Left ventricle myocardium inferior (tissue), 1 donor: ENCODE measurements at regions not wholly inside any gene's neighbourhood (a gene's known extent, or its start where the extent isn't known, plus 50 kb on each side); places are given as distances from the start of the nearest gene placed in this dataset.

Experiments used
- DNase-seq: peaks from one replicate; pipeline ENCODE4 v3.0.0-alpha.2; 2020
- H3K27ac ChIP-seq: fragments of 200-600 bp; replicated peaks from 2 replicates; pipeline ENCODE4 v1.8.0; 2021
- H3K27me3 ChIP-seq: fragments of 200-600 bp; 2 replicates; pipeline ENCODE4 v1.8.0; 2021; ENCODE audit warnings: low read depth
- H3K36me3 ChIP-seq: fragments of 200-600 bp; 2 replicates; pipeline ENCODE4 v1.8.0; 2021
- H3K4me1 ChIP-seq: fragments of 200-600 bp; 2 replicates; pipeline ENCODE4 v1.8.0; 2021
- H3K4me3 ChIP-seq: fragments of 200-600 bp; 2 replicates; pipeline ENCODE4 v1.8.0; 2021; ENCODE audit warnings: mild to moderate bottlenecking, moderate library complexity
- H3K9me3 ChIP-seq: fragments of 200-600 bp; replicated peaks from 2 replicates; pipeline ENCODE4 v1.8.0; 2021
- intact Hi-C: fragments of 100-400 bp; cut with micrococcal nuclease; formaldehyde crosslinking; loops from one replicate; pipeline ENCODE4 v1.11.0; 2022
- TF ChIP-seq, protein P1 (sequence below): fragments of 200-600 bp; IDR thresholded peaks from 2 replicates; pipeline ENCODE4 v1.8.0; 2021; ENCODE audit warnings: antibody characterized with exemption, mild to moderate bottlenecking, borderline replicate concordance
- donor health status: DM: no; HTN: yes; CAD: no; lungs with severe emphysema.

- H3K4me3 ChIP-seq: no peak overlapping the region
- TF ChIP-seq, protein P1, sequence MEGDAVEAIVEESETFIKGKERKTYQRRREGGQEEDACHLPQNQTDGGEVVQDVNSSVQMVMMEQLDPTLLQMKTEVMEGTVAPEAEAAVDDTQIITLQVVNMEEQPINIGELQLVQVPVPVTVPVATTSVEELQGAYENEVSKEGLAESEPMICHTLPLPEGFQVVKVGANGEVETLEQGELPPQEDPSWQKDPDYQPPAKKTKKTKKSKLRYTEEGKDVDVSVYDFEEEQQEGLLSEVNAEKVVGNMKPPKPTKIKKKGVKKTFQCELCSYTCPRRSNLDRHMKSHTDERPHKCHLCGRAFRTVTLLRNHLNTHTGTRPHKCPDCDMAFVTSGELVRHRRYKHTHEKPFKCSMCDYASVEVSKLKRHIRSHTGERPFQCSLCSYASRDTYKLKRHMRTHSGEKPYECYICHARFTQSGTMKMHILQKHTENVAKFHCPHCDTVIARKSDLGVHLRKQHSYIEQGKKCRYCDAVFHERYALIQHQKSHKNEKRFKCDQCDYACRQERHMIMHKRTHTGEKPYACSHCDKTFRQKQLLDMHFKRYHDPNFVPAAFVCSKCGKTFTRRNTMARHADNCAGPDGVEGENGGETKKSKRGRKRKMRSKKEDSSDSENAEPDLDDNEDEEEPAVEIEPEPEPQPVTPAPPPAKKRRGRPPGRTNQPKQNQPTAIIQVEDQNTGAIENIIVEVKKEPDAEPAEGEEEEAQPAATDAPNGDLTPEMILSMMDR: no peak
- no peaks in the 10 kb centered on the region for H3K27me3 ChIP-seq
- no peaks in the 10 kb centered on the region for H3K36me3 ChIP-seq
- no peaks in the 10 kb centered on the region for H3K4me1 ChIP-seq
- peaks cover 22% of the 10 kb centered on the region for H3K9me3 ChIP-seq
- no peak overlapping the region for H3K27ac ChIP-seq
- intact Hi-C loops: no loop called here
- no peak for DNase-seq
These were observed 148.6 kb upstream of the KCNJ3 start for GRCh38 chr2:154549869-154550268.

GRCh38 chr2:154551649-154552048 lies 146.8 kb upstream of the KCNJ3 start:
- H3K27me3 ChIP-seq: no peaks in the 10 kb centered on the region
- TF ChIP-seq, protein P1: no peak
- no peak overlapping the region for H3K4me3 ChIP-seq
- no peak for DNase-seq
- H3K9me3 ChIP-seq: peaks cover 13% of the 10 kb centered on the region
- no peak overlapping the region for H3K27ac ChIP-seq
- no peaks in the 10 kb centered on the region for H3K4me1 ChIP-seq
- no peaks in the 10 kb centered on the region for H3K36me3 ChIP-seq
- intact Hi-C loops: no loop called here

DNA sequence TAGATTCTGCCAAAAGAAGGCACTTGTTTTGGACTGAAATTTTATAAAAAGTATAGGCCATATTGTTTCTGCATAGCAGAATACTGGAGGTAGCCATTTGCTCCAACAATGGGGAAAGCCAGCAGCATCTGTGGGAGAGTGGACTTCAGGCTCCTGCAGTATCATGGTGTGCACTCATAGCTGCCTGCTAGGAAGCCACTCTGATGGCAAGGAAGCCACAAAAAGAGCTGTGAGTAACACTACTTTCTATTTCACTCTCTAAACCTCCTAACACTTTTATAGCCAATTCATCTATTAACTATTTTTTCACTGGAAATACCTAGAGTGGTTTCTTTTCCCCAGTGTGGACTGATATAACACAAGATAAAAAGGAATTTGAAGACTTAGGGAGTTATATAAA lies 144.4 kb upstream of the KCNJ3 start:
- Histone ChIP-seq H3K27me3 (no peaks in the 10 kb centered on the region), H3K27ac (no peak overlapping the region), H3K36me3 (no peaks in the 10 kb centered on the region), H3K4me1 (no peaks in the 10 kb centered on the region), H3K9me3 (peaks cover 10% of the 10 kb centered on the region), H3K4me3 (no peak overlapping the region)
- TF ChIP-seq, protein P1: no peak
- DNase-seq: no peak
- intact Hi-C loops: no loop called here

- Histone ChIP-seq H3K4me1 (no peaks in the 10 kb centered on the region), H3K27ac (no peak overlapping the region), H3K36me3 (no peaks in the 10 kb centered on the region), H3K4me3 (no peak overlapping the region), H3K9me3 (peaks cover 10% of the 10 kb centered on the region), H3K27me3 (no peaks in the 10 kb centered on the region)
- DNase-seq: no peak
- TF ChIP-seq, protein P1: no peak
- intact Hi-C loops: no loop called here
These were observed 142.8 kb upstream of the KCNJ3 start for GRCh38 chr2:154555710-154556109.

DNA sequence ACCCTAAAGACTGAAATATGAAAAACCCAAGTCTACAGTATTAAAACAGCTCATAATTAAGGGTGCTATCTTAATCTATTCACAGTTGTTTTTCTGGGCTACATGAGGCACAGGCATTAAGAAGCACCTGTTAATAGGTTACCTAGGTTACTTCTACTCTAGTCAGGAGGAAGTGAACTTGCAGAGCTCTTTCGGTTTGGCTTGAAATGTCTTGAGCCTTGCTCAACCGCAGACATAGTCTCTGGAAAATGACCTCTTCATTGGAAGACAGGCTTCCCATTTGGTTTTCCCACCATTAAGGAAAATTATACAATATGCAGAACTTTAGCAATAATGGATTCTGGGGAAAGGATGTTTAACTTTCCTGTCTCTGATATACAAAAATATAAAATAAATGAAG lies 142.3 kb upstream of the KCNJ3 start:
- Histone ChIP-seq H3K9me3 (peaks cover 10% of the 10 kb centered on the region), H3K4me3 (no peak overlapping the region), H3K27ac (no peak overlapping the region), H3K27me3 (no peaks in the 10 kb centered on the region), H3K4me1 (no peaks in the 10 kb centered on the region), H3K36me3 (no peaks in the 10 kb centered on the region)
- TF ChIP-seq, protein P1: no peak
- DNase-seq: no peak
- intact Hi-C loops: no loop called here

GRCh38 chr2:154556607-154557006 lies 141.9 kb upstream of the KCNJ3 start:
- H3K27me3 ChIP-seq: no peaks in the 10 kb centered on the region
- TF ChIP-seq, protein P1: no peak
- no peaks in the 10 kb centered on the region for H3K36me3 ChIP-seq
- no peak overlapping the region for H3K4me3 ChIP-seq
- no peaks in the 10 kb centered on the region for H3K4me1 ChIP-seq
- DNase-seq: no peak
- intact Hi-C loops: no loop called here
- H3K27ac ChIP-seq: no peak overlapping the region
- peaks cover 14% of the 10 kb centered on the region for H3K9me3 ChIP-seq
